Hematopoietic multipotent progenitor cell (in vitro differentiated cells): ENCODE measurements at regions not wholly inside any gene's neighbourhood (a gene's known extent, or its start where the extent isn't known, plus 50 kb on each side); places are given as distances from the start of the nearest gene placed in this dataset.
"Not testable (repeated sequence)": the region's sequence is repeated elsewhere in the genome, so short reads cannot be mapped to it uniquely, and the experiment has no call there.

Source experiments
- DNase-seq, 3 donors: peaks; one replicate each; pipeline ENCODE4 v3.0.0-alpha.2; 2011 to 2015; ENCODE audit warnings: low read depth in 2 of 3, low spot score in 2 of 3

DNA sequence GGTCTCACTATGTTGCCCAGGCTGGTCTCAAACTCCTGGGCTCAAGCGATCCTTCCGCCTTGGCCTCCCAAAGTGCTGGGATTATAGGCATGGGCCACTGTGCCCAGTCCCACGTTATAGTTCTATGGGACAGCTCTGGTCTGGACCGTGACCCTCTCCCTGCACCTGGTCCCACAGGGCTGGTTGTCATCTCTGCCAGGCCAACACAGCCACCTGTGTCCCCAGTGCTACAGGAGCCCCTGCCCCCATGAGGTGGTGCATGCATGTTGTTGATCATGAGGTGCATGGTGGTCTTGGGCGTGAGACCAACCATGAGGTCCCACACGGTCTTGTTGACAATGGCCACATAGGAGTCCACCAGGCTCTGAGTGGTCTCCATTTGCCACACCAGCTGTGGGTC is 51.0 kb upstream of the UBE2Q2 start:
- DNase-seq, result not testable (repeated sequence)

- no peak for DNase-seq
Measured at GRCh38 chr15:75791337-75791713, 51.9 kb upstream of the UBE2Q2 start.

DNA sequence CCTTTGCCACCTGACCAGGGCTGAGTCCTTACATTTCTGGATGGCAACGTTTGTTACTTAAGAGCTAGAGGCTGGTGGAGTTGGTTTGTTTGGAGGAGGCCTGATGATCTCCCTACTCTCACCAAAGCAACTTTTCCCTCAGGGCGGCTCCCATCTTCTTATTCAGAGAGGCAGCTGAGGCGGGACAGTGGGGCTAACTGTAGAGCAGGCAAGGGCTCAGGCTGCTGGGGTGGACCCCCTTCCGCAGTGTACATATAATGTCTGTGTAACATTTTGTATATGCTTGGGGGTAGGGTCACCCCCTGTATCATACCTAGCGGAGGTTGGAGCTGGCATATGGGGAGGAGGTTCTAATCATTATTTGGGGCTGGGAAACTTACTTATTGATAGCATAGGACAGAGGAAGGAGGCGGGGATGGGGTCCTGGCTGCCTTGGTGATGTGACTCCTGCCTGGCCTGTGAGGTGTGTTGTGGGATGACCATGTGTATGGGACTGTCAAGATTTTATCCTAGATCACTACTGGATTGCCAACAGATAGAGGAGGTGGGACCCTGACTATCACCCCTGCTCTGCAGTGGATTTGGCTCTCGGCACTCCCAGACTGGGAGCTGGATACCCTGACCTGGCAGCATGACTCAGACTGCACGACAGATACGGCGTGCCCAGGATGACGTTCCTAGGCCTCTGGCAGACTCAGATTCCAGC is 52.5 kb upstream of the UBE2Q2 start:
- no peak for DNase-seq

GRCh38 chr15:75786575-75786947 is 56.7 kb upstream of the UBE2Q2 start:
- DNase-seq, result no peak

DNA sequence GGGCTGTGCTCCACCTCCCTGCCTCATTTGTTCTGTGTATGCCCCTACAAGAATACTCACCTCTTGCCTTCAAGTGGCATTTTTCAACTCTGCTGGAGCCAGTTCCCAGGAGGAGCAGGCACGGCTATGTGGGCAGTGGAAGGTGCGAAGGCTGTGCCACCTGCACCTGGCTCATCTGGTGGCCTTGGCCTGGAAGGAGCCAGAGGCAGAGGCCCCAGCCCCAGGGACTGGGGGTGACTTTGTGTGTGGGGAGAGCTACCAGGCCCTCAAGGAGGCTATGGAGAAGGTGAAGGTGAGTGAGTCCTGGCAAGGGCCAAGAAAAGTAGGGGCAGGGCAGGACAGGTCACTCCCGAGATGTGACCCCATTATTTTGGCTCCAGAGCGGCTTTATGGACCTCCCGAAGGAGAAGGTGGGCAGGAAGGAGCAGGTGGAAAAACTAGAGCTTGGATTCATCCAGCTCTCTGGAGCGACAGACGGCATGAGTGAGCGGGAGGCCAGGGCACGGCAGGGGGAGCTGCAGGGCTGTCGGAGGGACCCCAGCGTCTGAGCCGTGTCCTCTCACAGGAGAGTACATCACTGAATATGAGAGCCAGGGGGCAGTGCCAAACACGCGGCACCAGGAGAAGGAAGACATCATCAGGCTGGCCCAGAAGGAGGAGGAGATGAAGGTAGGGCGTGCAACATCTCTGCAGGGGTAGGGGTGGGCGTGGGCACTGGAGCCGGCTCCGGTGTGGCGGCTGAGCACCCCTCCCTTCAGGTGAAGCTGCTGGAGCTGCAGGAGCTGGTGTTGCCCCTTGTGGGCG is 57.3 kb upstream of the UBE2Q2 start:
- DNase-seq, result peak in 2 of 3 donors; percentile 44 to 46

GRCh38 chr15:75784511-75785480 is 58.5 kb upstream of the UBE2Q2 start:
- DNase-seq, result not testable (repeated sequence)

DNA sequence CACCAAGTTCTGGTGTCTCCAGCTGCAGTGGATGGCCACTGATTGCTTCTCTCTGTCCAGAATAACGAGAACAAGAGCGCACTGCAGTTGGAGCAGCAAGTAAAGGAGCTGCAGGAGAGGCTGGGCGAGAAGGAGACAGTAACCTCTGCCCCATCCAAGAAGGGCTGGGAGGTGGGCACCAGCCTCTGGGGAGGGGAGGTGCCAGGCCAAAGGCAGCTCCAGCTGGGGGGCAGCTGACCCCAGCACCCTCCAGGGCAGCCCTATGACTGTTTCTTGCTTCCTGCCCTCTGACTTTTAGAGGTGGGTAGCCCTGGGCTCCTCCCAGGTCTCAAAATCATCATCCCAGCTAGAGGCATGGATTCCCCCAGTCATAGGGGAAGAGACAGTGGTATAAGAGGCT is 59.7 kb upstream of the UBE2Q2 start:
- not testable (repeated sequence) for DNase-seq

- no peak for DNase-seq
Measured at GRCh38 chr15:75782926-75783325, 60.3 kb upstream of the UBE2Q2 start.

DNA sequence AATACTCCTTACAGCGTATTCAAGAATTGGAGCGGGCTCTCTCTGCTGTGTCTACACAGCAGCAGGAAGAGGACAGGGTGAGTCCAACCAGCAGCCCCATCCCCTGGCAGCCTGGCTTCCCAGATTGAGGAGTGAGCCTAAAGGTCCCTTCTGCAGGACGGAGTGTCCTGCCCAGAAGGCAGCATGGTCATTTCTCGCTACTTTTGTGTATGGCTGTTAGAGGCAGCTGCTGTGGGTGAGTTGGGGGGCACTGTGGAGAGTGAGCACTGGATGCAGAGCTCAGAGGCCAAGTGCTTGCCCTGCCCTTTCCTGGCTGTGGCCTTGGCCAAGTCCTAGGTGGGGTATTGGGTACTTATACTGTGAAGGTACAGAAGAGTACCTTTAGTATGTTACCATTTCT is 62.3 kb upstream of the UBE2Q2 start:
- not testable (repeated sequence) for DNase-seq

DNA sequence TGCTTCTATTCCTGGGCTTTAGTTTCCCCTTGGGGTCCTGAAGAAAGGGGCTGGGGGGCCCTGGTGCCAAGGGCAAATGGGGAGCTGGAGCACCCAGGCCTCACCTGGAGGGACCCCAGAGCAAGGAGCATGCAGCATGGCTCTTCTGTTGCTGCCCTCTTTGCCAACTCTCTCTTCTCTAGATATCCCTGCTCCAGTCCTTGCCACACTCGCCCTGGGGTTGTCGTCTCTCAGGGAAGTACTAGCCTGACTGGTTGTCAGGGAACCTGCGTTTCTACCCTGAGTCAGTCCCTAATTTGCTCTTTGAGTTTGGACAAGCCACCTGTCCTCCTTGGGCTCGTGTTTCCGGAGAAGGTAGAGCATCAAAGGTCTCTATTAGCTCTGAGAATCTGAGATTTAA is 63.7 kb upstream of the UBE2Q2 start:
- DNase-seq, result no peak

DNA sequence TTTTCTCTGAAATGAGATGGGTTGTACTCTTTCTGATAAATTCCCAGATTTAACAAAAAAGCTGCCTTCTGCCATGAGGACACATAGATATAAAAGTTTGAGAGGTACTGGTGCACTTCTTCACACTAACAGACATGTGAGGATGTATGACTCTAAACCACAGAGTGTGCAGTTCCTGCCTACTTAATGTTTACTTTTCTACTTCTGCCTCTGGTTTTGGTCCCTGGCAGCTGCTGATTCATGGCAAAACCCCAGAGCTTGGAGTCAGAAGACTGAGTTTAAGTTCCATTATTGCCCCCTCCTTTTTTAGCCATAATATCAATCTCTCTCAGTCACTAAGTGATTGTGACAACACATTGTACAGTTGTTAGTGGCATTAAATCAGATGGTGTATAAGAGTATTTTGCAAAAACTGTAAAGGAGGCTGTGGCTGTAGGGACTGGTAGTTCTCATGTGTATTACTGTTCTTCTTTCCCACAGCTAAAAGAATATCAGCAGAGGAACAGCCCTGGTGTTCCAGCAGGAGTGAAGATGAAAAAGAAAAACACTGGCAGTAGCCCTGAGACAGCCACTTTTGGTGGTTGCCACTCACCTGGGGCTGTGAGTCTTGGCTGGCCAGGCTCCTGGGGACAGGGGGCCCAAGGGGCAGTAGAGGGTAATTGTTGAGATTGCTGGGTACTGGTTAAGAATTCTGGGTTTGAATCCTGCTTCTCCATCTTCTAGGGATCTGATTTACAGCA is 64.4 kb upstream of the CSPG4 start:
- DNase-seq, result peak in 2 of 3 donors; percentile 16 to 36

DNA sequence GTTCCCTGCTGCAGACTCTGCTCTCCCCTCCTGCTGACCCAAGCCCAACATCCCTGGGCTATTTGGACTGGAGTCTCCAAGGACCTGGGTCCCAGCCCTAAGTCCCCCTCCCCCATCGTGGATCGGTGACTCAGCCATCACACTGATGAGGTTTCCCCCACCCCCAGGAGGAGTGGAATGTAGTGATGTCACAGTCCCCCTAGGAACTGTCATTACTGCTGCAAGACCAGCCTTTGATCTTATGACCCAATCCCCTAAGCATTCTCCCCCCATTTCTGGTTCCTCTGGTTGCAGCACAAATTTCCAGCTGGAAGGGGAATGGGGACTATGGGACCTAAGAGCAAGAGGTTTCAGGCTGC is 63.4 kb upstream of the CSPG4 start:
- no peak for DNase-seq

DNA sequence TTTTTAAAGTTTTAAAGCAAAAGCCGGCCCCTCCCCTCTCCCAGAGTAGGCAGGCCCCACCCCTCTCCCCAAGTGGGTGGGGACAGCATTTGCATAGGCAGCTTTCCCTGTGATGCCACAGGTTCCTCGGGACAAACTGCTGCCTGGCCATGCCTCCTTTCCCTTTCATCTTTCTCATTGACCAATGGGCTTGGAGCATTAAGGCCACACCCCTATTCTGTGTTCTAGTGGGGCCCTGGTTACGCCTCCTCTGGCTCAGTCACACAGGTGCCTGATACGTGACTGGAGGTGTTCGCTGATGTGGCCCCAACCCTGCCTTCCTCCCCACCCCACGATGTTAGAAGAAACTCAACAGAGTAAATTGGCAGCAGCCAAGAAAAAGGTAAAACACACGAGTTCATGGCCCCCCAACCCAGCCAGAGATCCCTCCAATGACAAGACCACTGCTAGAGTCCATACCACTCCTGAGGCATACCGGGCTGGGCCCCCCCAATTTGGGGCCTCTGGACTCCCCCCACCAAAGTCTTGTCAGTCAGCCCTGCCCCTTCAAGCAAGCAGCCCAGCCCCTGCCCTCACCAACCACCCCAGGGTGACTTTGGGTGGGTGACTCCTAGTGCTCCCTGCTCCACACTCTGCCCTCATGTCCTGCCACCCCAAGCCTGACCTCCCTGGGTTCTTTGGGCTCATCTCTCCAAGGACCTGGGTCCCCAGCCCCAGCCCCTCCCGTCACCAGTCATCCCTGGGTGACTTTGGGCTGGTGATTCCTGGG is 62.8 kb upstream of the CSPG4 start:
- no peak for DNase-seq

DNA sequence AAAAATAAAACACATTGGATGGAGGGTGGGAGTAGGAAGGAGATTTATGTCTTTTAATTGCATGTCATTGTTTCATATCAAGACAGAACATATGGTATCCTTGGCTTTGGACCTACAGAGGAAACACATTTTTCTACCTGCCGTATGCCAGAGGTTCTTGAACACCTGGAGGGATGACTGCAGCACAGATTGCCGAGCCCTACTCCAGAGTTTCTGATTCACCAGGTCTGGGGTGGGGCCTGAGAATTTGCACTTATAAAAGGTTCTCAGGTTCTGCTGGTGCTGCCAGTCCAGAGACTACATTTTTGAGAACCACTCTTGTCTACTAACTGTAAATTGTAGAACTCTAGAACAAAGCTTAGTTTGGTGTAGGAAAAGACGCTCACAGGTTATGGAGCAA is 61.3 kb upstream of the CSPG4 start:
- DNase-seq, result peak in 1 of 3 donors; percentile 26

GRCh38 chr15:75771054-75771453 is 58.4 kb upstream of the CSPG4 start:
- peak in 1 of 3 donors; percentile 12 for DNase-seq

DNA sequence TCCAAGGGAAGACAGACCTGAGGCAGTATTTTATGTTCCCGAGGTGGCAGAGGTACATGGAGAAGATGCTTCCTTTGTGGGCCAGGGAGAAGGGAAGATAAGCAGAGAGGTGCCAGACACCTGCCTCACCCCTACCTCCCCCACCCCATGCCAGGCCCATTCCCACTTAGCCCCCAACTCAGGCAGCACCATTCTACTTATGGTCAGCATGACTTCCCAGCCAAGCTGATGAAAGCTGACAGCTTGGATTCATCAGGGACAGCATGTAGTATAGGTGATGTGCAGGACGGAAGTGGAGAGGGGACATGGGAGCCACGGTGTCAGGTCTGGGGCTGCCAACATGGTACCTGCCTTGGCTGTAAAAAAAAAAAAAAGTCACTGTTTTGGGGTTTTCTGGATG is 57.5 kb upstream of the CSPG4 start:
- no peak for DNase-seq

- DNase-seq, result not testable (repeated sequence)
Measured at GRCh38 chr15:75768526-75768925, 55.9 kb upstream of the CSPG4 start.

DNA sequence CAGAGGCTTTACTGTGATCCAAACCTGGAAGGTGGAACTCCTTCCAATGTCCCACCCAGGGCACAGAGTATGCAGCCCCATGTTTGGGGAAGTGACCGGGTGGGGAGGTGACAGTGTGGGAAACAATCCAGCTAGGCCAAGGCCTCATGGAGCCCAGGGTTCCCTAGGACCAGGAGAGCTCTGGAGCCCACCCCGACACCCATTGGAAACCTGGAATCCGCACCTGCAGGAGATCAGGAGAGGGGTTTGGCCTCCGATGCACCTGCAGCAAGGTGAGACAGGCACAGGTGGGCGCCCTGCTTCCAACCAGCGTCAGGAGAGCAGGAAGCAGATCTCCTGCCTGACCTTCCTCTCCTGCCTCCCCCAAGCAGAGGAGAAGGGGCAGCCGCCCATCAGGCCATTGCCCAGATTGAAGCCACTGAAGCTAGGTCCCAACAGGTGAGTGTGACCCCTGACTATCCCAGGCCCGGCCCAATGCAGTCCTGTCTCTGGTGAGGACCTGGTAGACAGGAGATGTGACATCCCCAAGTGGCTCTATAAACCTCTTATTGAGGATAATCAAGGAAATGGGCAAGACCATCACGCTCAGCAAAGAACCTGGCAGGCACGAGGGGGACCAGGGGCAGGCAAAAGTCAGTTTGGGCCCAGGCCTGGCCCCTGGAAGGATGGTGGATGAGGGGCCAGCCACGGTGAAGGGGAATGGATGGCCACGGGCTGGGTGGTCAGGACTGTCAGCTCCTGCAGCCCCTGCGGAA is 53.1 kb upstream of the CSPG4 start:
- not testable (repeated sequence) for DNase-seq
